Muscle layer of duodenum (tissue), 2 donors: ENCODE measurements at regions not wholly inside any gene's neighbourhood (a gene's known extent, or its start where the extent isn't known, plus 50 kb on each side); places are given as distances from the start of the nearest gene placed in this dataset.

Experiments used
- H3K27ac ChIP-seq: one replicate; pipeline ENCODE4 v1.7.0; 2013; ENCODE audit warnings: mild to moderate bottlenecking, low read length
- H3K27me3 ChIP-seq: one replicate; pipeline ENCODE4 v1.7.0; 2013; ENCODE audit warnings: low read depth, mild to moderate bottlenecking, control low read depth, low read length
- H3K36me3 ChIP-seq, 2 donors: one replicate each; pipeline ENCODE4 v1.7.0; 2013; ENCODE audit warnings: low read length in 2 of 2, control low read depth in 1 of 2, mild to moderate bottlenecking in 1 of 2; ENCODE audit not compliant: insufficient read depth in 2 of 2, control insufficient read depth in 1 of 2
- H3K4me1 ChIP-seq, 2 donors: one replicate each; pipeline ENCODE4 v1.7.0; 2013; ENCODE audit warnings: low read length in 2 of 2, mild to moderate bottlenecking in 2 of 2, control low read depth in 1 of 2, moderate library complexity in 1 of 2; ENCODE audit not compliant: insufficient read depth in 2 of 2, control insufficient read depth in 1 of 2
- H3K4me3 ChIP-seq, 2 donors: one replicate each; pipeline ENCODE4 v1.7.0; 2013; ENCODE audit warnings: low read length in 2 of 2, low read depth in 1 of 2, mild to moderate bottlenecking in 1 of 2
- H3K9me3 ChIP-seq, 2 donors: one replicate each; pipeline ENCODE4 v1.7.0; 2013; ENCODE audit warnings: low read length in 2 of 2, control low read depth in 1 of 2, mild to moderate bottlenecking in 1 of 2; ENCODE audit not compliant: control insufficient read depth in 1 of 2
- donor health status: healthy.

DNA sequence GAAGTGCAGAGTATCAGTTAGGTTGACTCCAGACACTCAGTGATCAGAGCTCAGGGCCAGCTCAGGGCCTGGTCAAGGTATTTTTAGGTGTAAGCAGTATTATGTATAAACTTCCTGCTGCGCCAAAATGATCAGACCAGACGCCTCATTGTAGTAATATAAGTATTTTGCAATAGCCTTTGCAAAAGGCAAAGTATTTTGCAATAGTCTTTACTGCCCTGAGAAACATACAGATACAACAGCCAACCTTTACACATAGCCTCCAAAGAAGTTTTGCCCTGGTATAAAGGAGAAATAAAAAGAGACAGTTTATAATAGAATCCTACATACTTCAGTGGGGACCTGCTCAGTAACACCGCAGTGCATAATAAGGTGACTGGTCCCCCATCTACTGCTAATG is 333.0 kb upstream of the EEF2KMT start:
- H3K36me3 ChIP-seq, result no peaks in the 10 kb centered on the region
- no peak overlapping the region for H3K4me3 ChIP-seq
- H3K9me3 ChIP-seq, result no peaks in the 10 kb centered on the region
- no peaks in the 10 kb centered on the region for H3K4me1 ChIP-seq
- H3K27me3 ChIP-seq, result no peaks in the 10 kb centered on the region
- no peak overlapping the region for H3K27ac ChIP-seq

DNA sequence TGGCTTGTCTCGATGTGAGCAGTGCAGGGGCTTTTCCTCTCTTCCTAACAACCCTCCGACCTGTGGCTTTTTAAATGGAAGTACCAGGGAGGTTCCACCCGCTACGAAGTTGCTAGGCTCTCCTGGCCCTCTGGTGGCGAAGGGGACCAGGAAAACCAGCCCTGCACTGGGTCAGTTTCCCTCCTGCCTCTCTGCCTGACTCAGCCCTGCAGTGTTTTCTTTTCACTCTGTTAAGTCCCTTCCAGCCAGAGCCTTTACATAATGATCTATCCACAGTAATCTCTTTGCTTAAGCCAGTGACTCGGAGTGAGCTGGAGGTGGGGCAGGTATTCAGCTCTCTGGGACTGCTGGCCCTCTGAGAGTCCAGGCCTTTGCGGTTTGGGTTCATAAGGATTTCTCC is 331.3 kb upstream of the EEF2KMT start:
- no peaks in the 10 kb centered on the region for H3K36me3 ChIP-seq
- H3K9me3 ChIP-seq, result no peaks in the 10 kb centered on the region
- H3K4me3 ChIP-seq, result no peak overlapping the region
- no peak overlapping the region for H3K27ac ChIP-seq
- H3K27me3 ChIP-seq, result no peaks in the 10 kb centered on the region
- no peaks in the 10 kb centered on the region for H3K4me1 ChIP-seq

DNA sequence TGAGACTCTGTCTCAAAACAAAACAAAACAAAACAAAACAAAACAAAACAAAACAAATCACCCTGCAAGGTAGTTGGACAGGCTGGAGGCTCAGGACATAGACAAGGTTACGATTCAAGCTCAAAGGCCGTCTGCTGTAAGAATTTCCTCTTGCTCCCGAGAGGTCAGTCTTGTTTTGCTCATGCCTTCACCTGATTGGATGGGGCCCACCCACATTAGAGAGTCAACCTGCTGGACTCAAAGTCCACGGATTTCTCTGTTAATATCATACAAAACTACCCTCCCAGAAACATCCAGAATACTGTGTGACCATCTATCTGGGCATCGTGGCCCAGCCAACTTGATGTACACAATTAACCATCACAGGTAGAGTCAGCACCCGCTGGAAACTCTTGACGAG is 330.0 kb upstream of the EEF2KMT start:
- H3K4me1 ChIP-seq, result no peaks in the 10 kb centered on the region
- no peak overlapping the region for H3K27ac ChIP-seq
- no peaks in the 10 kb centered on the region for H3K27me3 ChIP-seq
- no peaks in the 10 kb centered on the region for H3K9me3 ChIP-seq
- no peak overlapping the region for H3K4me3 ChIP-seq
- H3K36me3 ChIP-seq, result no peaks in the 10 kb centered on the region

DNA sequence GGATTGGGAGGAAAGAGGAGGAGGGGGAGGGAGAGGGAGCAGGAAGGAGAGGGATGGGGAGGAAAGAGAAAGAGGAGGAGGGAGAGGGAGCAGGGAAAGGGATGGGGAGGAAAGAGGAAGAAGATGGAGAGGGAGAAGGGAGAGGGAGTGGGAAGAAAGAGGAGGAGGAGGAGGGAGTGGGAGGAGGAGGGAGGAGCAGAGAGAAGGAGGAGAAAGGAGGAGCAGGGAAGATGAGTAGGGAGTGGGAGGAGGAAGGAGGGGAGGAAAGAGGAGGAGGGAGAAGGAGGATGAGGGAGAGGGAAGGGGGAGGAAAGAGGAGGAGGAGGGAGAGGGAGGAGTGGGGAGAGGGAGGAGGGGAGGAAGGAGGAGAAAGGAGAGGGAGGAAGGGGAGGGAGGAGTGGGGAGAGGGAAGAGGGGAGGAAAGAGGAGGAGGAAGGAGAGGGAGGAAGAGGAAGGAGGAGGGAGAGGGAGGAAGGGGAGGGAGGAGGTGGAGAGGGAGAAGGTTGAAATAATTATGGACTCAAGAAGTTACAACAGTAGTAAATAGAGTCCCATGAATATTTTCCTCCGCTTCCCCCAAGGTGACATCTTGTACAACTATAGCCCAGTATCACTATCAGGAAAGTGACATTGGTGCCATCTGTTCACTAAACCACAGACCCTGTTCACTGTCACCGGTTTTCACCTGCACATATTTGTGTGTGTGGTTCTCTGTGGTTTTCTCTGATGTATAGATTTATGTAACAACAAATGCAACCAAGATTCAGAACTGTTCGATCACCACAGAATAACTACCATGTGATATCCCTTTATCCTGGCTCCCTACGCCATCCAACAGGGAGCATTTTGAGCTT is 325.3 kb upstream of the EEF2KMT start:
- Histone ChIP-seq H3K36me3 (no peaks in the 10 kb centered on the region), H3K4me3 (no peak overlapping the region), H3K9me3 (no peaks in the 10 kb centered on the region), H3K27ac (no peak overlapping the region), H3K27me3 (no peaks in the 10 kb centered on the region), H3K4me1 (no peaks in the 10 kb centered on the region)

DNA sequence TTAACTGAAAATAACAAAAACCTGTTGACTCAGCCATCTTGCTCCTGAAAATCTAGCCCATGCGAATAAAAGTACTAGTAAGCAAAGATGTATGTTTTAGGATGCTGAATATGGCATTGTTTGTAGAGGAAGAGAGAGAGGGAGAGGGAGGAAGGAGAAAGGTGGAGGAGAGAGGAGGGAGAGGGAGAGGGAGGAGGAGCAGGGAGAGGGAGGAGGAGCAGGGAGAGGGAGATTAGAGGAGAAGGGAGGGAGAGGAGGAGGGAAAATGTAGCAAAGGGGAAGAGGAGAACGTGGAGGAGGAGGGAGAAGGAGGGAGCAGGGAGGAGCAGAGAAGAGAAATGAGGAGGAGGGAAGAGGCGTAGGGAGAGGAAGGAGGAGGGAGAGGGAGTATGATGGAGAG is 324.5 kb upstream of the EEF2KMT start:
- no peaks in the 10 kb centered on the region for H3K9me3 ChIP-seq

GRCh38 chr16:5416013-5416412 is 318.4 kb upstream of the EEF2KMT start:
- Histone ChIP-seq H3K27ac (no peak overlapping the region), H3K27me3 (no peaks in the 10 kb centered on the region), H3K4me1 (no peaks in the 10 kb centered on the region), H3K9me3 (peaks cover 0 to 6% of the 10 kb centered on the region in 2 donors), H3K36me3 (no peaks in the 10 kb centered on the region), H3K4me3 (no peak overlapping the region)

More for the DNA sequence above, 324.5 kb upstream of the EEF2KMT start:
- H3K27me3 ChIP-seq, result no peaks in the 10 kb centered on the region
- no peak overlapping the region for H3K4me3 ChIP-seq
- no peak overlapping the region for H3K27ac ChIP-seq
- H3K36me3 ChIP-seq, result no peaks in the 10 kb centered on the region
- H3K4me1 ChIP-seq, result no peaks in the 10 kb centered on the region

GRCh38 chr16:5415123-5415522 is 317.5 kb upstream of the EEF2KMT start:
- no peaks in the 10 kb centered on the region for H3K27me3 ChIP-seq
- no peak overlapping the region for H3K27ac ChIP-seq
- no peaks in the 10 kb centered on the region for H3K4me1 ChIP-seq
- peaks cover 0 to 9% of the 10 kb centered on the region in 2 donors for H3K9me3 ChIP-seq
- H3K36me3 ChIP-seq, result no peaks in the 10 kb centered on the region
- no peak overlapping the region for H3K4me3 ChIP-seq

DNA sequence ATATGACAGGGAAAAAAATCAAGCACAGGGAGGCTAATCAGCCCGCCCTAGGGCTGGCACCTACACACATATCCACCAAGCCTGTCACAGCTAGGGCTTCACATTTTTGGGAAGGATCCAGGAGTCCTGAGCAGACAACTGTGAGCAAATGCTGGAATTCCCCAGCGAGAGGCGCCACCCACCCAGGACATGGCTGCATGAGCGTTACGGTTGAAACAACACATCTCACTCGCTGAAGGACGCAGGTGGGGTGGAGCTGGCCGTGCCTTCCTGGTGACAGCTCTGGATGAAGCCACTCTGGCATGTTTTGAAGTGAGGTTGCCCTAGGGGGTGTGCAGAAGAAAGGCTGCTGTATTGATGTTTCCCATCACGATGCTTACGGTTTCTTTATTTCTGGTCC is 315.1 kb upstream of the EEF2KMT start:
- Histone ChIP-seq H3K9me3 (peaks cover 0 to 12% of the 10 kb centered on the region in 2 donors), H3K27me3 (no peaks in the 10 kb centered on the region), H3K4me1 (no peaks in the 10 kb centered on the region), H3K36me3 (no peaks in the 10 kb centered on the region), H3K27ac (no peak overlapping the region), H3K4me3 (no peak overlapping the region)

- Histone ChIP-seq H3K27me3 (no peaks in the 10 kb centered on the region), H3K4me3 (no peak overlapping the region), H3K4me1 (no peaks in the 10 kb centered on the region), H3K27ac (no peak overlapping the region), H3K36me3 (no peaks in the 10 kb centered on the region), H3K9me3 (no peaks in the 10 kb centered on the region)
Observed at GRCh38 chr16:5398203-5398602, 300.6 kb upstream of the EEF2KMT start.

DNA sequence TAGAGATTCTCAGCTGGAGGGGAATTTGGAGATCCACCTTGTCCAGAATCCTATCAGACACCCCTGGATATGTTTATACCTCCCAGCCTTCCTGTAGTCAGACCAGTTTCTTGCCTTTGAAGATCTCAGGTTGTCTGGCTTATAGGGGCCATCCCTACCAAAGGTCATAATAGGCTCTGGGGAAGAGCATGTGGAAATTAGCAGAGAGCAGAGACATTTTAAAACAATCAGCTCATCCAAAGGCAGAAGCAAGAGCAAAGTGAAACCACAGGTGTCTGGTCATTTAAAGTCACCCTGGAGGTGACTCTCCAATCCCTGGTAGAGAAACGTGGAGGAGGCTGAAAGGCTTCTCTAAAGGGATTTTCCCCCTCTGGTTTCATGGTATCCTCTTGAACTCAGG is 299.3 kb upstream of the EEF2KMT start:
- no peak overlapping the region for H3K4me3 ChIP-seq
- H3K9me3 ChIP-seq, result no peaks in the 10 kb centered on the region
- H3K36me3 ChIP-seq, result no peaks in the 10 kb centered on the region
- no peaks in the 10 kb centered on the region for H3K4me1 ChIP-seq
- no peak overlapping the region for H3K27ac ChIP-seq
- H3K27me3 ChIP-seq, result no peaks in the 10 kb centered on the region

DNA sequence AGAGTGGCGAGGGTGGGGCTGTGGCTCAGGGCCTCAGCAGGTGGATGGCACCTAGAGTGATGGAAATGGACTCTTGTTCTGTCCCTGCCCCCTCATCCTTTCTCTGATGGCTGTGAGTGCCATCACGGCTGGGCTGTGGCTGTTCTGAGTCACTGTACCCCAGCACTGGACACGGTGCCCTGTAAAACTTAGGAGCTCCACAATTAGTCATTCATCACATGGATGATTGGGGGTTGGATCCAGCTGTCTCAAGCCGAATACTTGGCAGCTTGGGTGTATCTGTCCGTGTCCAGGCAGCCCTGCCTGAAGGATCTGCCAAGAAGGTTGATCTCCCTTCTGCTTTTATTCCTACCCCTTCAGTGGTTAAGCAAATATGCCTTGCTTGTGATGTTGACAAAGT is 295.5 kb upstream of the EEF2KMT start:
- H3K27me3 ChIP-seq, result no peaks in the 10 kb centered on the region
- no peaks in the 10 kb centered on the region for H3K4me1 ChIP-seq
- peaks cover 0 to 7% of the 10 kb centered on the region in 2 donors for H3K9me3 ChIP-seq
- H3K36me3 ChIP-seq, result no peaks in the 10 kb centered on the region
- H3K27ac ChIP-seq, result no peak overlapping the region
- no peak overlapping the region for H3K4me3 ChIP-seq

GRCh38 chr16:5386989-5387388 is 289.4 kb upstream of the EEF2KMT start:
- Histone ChIP-seq H3K4me3 (no peak overlapping the region), H3K27me3 (no peaks in the 10 kb centered on the region), H3K36me3 (no peaks in the 10 kb centered on the region), H3K27ac (no peak overlapping the region), H3K9me3 (peaks cover 0 to 18% of the 10 kb centered on the region in 2 donors), H3K4me1 (no peaks in the 10 kb centered on the region)
